ENCODE measurements at regions not wholly inside any gene's neighbourhood (a gene's known extent, or its start where the extent isn't known, plus 50 kb on each side); places are given as distances from the start of the nearest gene placed in this dataset.
"Not testable (repeated sequence)": the region's sequence is repeated elsewhere in the genome, so short reads cannot be mapped to it uniquely, and the experiment has no call there.

- no peak for DNase-seq (ENCODE audit: low read depth)
Measured at GRCh38 chr3:193903966-193904365, 232.0 kb upstream of the HES1 start.

- no peak for DNase-seq (ENCODE audit: low read depth)
Measured at GRCh38 chr3:193905541-193906396, 230.2 kb upstream of the HES1 start.

- no peak for DNase-seq (ENCODE audit: low read depth)
Measured at GRCh38 chr3:193906849-193907410, 229.0 kb upstream of the HES1 start.

- DNase-seq (ENCODE audit: low read depth) = no peak
Measured at GRCh38 chr3:193908181-193908744, 227.7 kb upstream of the HES1 start.

GRCh38 chr3:193909387-193909786 is 226.6 kb upstream of the HES1 start:
- DNase-seq (ENCODE audit: low read depth) = no peak

GRCh38 chr3:193910310-193910709 is 225.6 kb upstream of the HES1 start:
- no peak for DNase-seq (ENCODE audit: low read depth)

GRCh38 chr3:193910886-193911738 is 224.8 kb upstream of the HES1 start:
- DNase-seq (ENCODE audit: low read depth) = no peak

- DNase-seq (ENCODE audit: low read depth) = no peak
Measured at GRCh38 chr3:193911784-193912340, 224.1 kb upstream of the HES1 start.

GRCh38 chr3:193912621-193913178 is 223.2 kb upstream of the HES1 start:
- DNase-seq (ENCODE audit: low read depth) = no peak

- no peak for DNase-seq (ENCODE audit: low read depth)
Measured at GRCh38 chr3:193914602-193915001, 221.3 kb upstream of the HES1 start.

GRCh38 chr3:193915099-193915498 is 220.8 kb upstream of the HES1 start:
- DNase-seq (ENCODE audit: low read depth) = no peak

- no peak for DNase-seq (ENCODE audit: low read depth)
Measured at GRCh38 chr3:193915613-193916012, 220.3 kb upstream of the HES1 start.

GRCh38 chr3:193917158-193917557 is 218.8 kb upstream of the HES1 start:
- no peak for DNase-seq (ENCODE audit: low read depth)

GRCh38 chr3:193921465-193921864 is 214.5 kb upstream of the HES1 start:
- DNase-seq (ENCODE audit: low read depth) = no peak

- DNase-seq (ENCODE audit: low read depth) = no peak
Measured at GRCh38 chr3:193922034-193922774, 213.7 kb upstream of the HES1 start.

- not testable (repeated sequence) for DNase-seq (ENCODE audit: low read depth)
Measured at GRCh38 chr3:193923958-193924357, 212.0 kb upstream of the HES1 start.

GRCh38 chr3:193926071-193926470 is 209.9 kb upstream of the HES1 start:
- not testable (repeated sequence) for DNase-seq (ENCODE audit: low read depth)

GRCh38 chr3:193927413-193928206 is 208.3 kb upstream of the HES1 start:
- not testable (repeated sequence) for DNase-seq (ENCODE audit: low read depth)

GRCh38 chr3:193928354-193929209 is 207.4 kb upstream of the HES1 start:
- DNase-seq (ENCODE audit: low read depth) = peak; percentile 69

Data from renal cortical epithelial cell (primary cell).